Testis (tissue), 2 donors: ENCODE measurements at regions not wholly inside any gene's neighbourhood (a gene's known extent, or its start where the extent isn't known, plus 50 kb on each side); places are given as distances from the start of the nearest gene placed in this dataset.

Experiments
- POLR2A ChIP-seq: fragments of 450-650 bp; IDR thresholded peaks from one replicate; pipeline ENCODE4 v1.6.1; 2017; ENCODE audit warnings: antibody characterized with exemption, mild to moderate bottlenecking, moderate library complexity
- TF ChIP-seq, protein P1 (sequence below), 3 experiments: fragments of 450-650 bp in 2 of 3; fragments of 200-600 bp in 1 of 3; sonication (generic) in 1 of 3; IDR thresholded peaks; one replicate each; pipeline ENCODE4 v1.5.1; 2016 to 2019; ENCODE audit warnings: antibody characterized with exemption in 3 of 3, mild to moderate bottlenecking in 2 of 3, moderate library complexity in 1 of 3

- TF ChIP-seq POLR2A, result no peak
- TF ChIP-seq, protein P1, sequence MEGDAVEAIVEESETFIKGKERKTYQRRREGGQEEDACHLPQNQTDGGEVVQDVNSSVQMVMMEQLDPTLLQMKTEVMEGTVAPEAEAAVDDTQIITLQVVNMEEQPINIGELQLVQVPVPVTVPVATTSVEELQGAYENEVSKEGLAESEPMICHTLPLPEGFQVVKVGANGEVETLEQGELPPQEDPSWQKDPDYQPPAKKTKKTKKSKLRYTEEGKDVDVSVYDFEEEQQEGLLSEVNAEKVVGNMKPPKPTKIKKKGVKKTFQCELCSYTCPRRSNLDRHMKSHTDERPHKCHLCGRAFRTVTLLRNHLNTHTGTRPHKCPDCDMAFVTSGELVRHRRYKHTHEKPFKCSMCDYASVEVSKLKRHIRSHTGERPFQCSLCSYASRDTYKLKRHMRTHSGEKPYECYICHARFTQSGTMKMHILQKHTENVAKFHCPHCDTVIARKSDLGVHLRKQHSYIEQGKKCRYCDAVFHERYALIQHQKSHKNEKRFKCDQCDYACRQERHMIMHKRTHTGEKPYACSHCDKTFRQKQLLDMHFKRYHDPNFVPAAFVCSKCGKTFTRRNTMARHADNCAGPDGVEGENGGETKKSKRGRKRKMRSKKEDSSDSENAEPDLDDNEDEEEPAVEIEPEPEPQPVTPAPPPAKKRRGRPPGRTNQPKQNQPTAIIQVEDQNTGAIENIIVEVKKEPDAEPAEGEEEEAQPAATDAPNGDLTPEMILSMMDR (IDR thresholded peaks at IDR 0.05), result no peak
Measured at GRCh38 chr13:38462605-38463004, 113.0 kb downstream of the UFM1 start.
